ENCODE measurements at regions not wholly inside any gene's neighbourhood (a gene's known extent, or its start where the extent isn't known, plus 50 kb on each side); places are given as distances from the start of the nearest gene placed in this dataset.

GRCh38 chr1:4277598-4277997 lies 376.8 kb upstream of the AJAP1 start:
- no peak for TF ChIP-seq CTCF (IDR thresholded peaks at IDR 0.05; ENCODE audit: insufficient read depth, low read depth, low read length)
- TF ChIP-seq EZH2 (IDR thresholded peaks at IDR 0.05; ENCODE audit: insufficient read depth, low read length) = no peak
